Calu3 (cell line): ENCODE measurements at regions not wholly inside any gene's neighbourhood (a gene's known extent, or its start where the extent isn't known, plus 50 kb on each side); places are given as distances from the start of the nearest gene placed in this dataset.

Experiments used
- BruUV-seq: library from RNA; stranded (reverse); fragments of 400-500 nt; replicated peaks from 2 replicates; lab custom pipeline; 2021; lab: Mats Ljungman, UMichigan
- CTCF ChIA-PET: fragments of 300-600 bp; sonication (Branson Sonifier 250); formaldehyde crosslinking; loops from one replicate; lab custom pipeline; 2022; ENCODE audit warnings: antibody characterized with exemption; lab: Charles Lee
- DNase-seq: peaks from one replicate; pipeline ENCODE4 v3.0.0; 2022
- H3K27ac Mint-ChIP-seq: one replicate; pipeline ENCODE4 v1.8.0; 2022; ENCODE audit warnings: mixed read lengths; ENCODE audit not compliant: unreplicated experiment
- H3K27me3 Mint-ChIP-seq: one replicate; pipeline ENCODE4 v1.8.0; 2022; ENCODE audit warnings: mixed read lengths; ENCODE audit not compliant: unreplicated experiment
- H3K36me3 Mint-ChIP-seq: one replicate; pipeline ENCODE4 v1.8.0; 2022; ENCODE audit warnings: mild to moderate bottlenecking, moderate library complexity, mixed read lengths; ENCODE audit not compliant: insufficient read depth, unreplicated experiment
- H3K4me1 Mint-ChIP-seq: one replicate; pipeline ENCODE4 v1.8.0; 2022; ENCODE audit warnings: mild to moderate bottlenecking, low read depth, mixed read lengths; ENCODE audit not compliant: unreplicated experiment
- H3K4me3 Mint-ChIP-seq: one replicate; pipeline ENCODE4 v1.8.0; 2022; ENCODE audit warnings: mild to moderate bottlenecking, low read depth, moderate library complexity, mixed read lengths; ENCODE audit not compliant: unreplicated experiment
- H3K9me3 Mint-ChIP-seq: one replicate; pipeline ENCODE4 v1.8.0; 2022; ENCODE audit warnings: low read depth, mixed read lengths; ENCODE audit not compliant: unreplicated experiment
- CTCF ChIP-seq: fragments of 200-600 bp; IDR thresholded peaks from one replicate; pipeline ENCODE4 v1.8.0; 2022; ENCODE audit warnings: antibody characterized with exemption; ENCODE audit not compliant: unreplicated experiment
- intact Hi-C: fragments of 100-400 bp; cut with micrococcal nuclease; formaldehyde crosslinking; loops from one replicate; pipeline ENCODE4 v1.10.0; 2022; ENCODE audit not compliant: unreplicated experiment

- Mint-ChIP-seq H3K4me3 (no peak overlapping the region), H3K36me3 (no peaks in the 10 kb centered on the region), H3K27me3 (no peaks in the 10 kb centered on the region), H3K27ac (no peak overlapping the region), H3K9me3 (peaks cover 3% of the 10 kb centered on the region), H3K4me1 (no peaks in the 10 kb centered on the region)
- CTCF ChIA-PET: no interaction called here
- BruUV-seq: no TSS peak
- DNase-seq: no peak
- intact Hi-C loops: no loop called here
- no peak for TF ChIP-seq CTCF
These were observed 302.4 kb downstream of the SMARCA2 start for GRCh38 chr9:2317591-2317990.

- H3K9me3 Mint-ChIP-seq: no peaks in the 10 kb centered on the region
- TF ChIP-seq CTCF: no peak
- H3K4me1 Mint-ChIP-seq: no peaks in the 10 kb centered on the region
- no peak overlapping the region for H3K27ac Mint-ChIP-seq
- intact Hi-C loops: no loop called here
- H3K4me3 Mint-ChIP-seq: no peak overlapping the region
- CTCF ChIA-PET: no interaction called here
- DNase-seq: no peak
- no peaks in the 10 kb centered on the region for H3K36me3 Mint-ChIP-seq
- no TSS peak for BruUV-seq
- H3K27me3 Mint-ChIP-seq: no peaks in the 10 kb centered on the region
These were observed 302.2 kb upstream of the VLDLR start for GRCh38 chr9:2319421-2319820.

- no peaks in the 10 kb centered on the region for H3K36me3 Mint-ChIP-seq
- H3K4me1 Mint-ChIP-seq: no peaks in the 10 kb centered on the region
- no peak for DNase-seq
- TF ChIP-seq CTCF: no peak
- no peak overlapping the region for H3K4me3 Mint-ChIP-seq
- intact Hi-C loops: no loop called here
- CTCF ChIA-PET: interaction anchor here (0.6 kb wide), 1 partner anchor 10 kb away, joined by 3 read pairs; no protein-coding TSS in a partner anchor
- H3K9me3 Mint-ChIP-seq: no peaks in the 10 kb centered on the region
- H3K27ac Mint-ChIP-seq: no peak overlapping the region
- H3K27me3 Mint-ChIP-seq: no peaks in the 10 kb centered on the region
- no TSS peak for BruUV-seq
These were observed 301.5 kb upstream of the VLDLR start for GRCh38 chr9:2320114-2320513.

- H3K27me3 Mint-ChIP-seq: no peaks in the 10 kb centered on the region
- no peak overlapping the region for H3K27ac Mint-ChIP-seq
- no TSS peak for BruUV-seq
- no peaks in the 10 kb centered on the region for H3K4me1 Mint-ChIP-seq
- H3K4me3 Mint-ChIP-seq: no peak overlapping the region
- CTCF ChIA-PET: interaction anchor here (0.6 kb wide), 1 partner anchor 509 kb away, joined by 11 read pairs; no protein-coding TSS in a partner anchor
- no peak for TF ChIP-seq CTCF
- intact Hi-C loops: no loop called here
- DNase-seq: no peak
- no peaks in the 10 kb centered on the region for H3K9me3 Mint-ChIP-seq
- H3K36me3 Mint-ChIP-seq: no peaks in the 10 kb centered on the region
These were observed 301.0 kb upstream of the VLDLR start for GRCh38 chr9:2320632-2321031.
